Trophoblast cell (in vitro differentiated cells and primary cell): ENCODE measurements at regions not wholly inside any gene's neighbourhood (a gene's known extent, or its start where the extent isn't known, plus 50 kb on each side); places are given as distances from the start of the nearest gene placed in this dataset.

ENCODE experiments used
- DNase-seq, 2 donors: peaks; one replicate each; pipeline ENCODE4 v3.0.0-alpha.2; 2016
- H2AFZ ChIP-seq: 2 replicates; pipeline ENCODE4 v1.6.1; 2013; ENCODE audit warnings: low read length, moderate library complexity, mild to moderate bottlenecking; ENCODE audit not compliant: insufficient read depth, poor library complexity
- H2AK5ac ChIP-seq: 2 replicates; pipeline ENCODE4 v1.6.1; 2013; ENCODE audit warnings: mild to moderate bottlenecking, low read length
- H2BK120ac ChIP-seq: 2 replicates; pipeline ENCODE4 v1.6.1; 2013; ENCODE audit warnings: low read length, mild to moderate bottlenecking, moderate library complexity; ENCODE audit not compliant: insufficient read depth, poor library complexity
- H2BK12ac ChIP-seq: 2 replicates; pipeline ENCODE4 v1.6.1; 2013; ENCODE audit warnings: mild to moderate bottlenecking, low read length, moderate library complexity
- H2BK5ac ChIP-seq: 2 replicates; pipeline ENCODE4 v1.6.1; 2013; ENCODE audit warnings: low read length, low read depth, moderate library complexity, mild to moderate bottlenecking; ENCODE audit not compliant: poor library complexity
- H3K14ac ChIP-seq: 2 replicates; pipeline ENCODE4 v1.6.1; 2013; ENCODE audit warnings: mild to moderate bottlenecking, low read length
- H3K18ac ChIP-seq: 2 replicates; pipeline ENCODE4 v1.6.1; 2013; ENCODE audit warnings: mild to moderate bottlenecking, low read length
- H3K23ac ChIP-seq: 2 replicates; pipeline ENCODE4 v1.6.1; 2013; ENCODE audit warnings: low read length
- H3K27ac ChIP-seq: 2 replicates; pipeline ENCODE4 v1.5.1; 2013; ENCODE audit warnings: low read depth, mild to moderate bottlenecking, inconsistent platforms, low read length, moderate library complexity
- H3K27me3 ChIP-seq: 2 replicates; pipeline ENCODE4 v1.6.1; 2013; ENCODE audit warnings: inconsistent platforms, mild to moderate bottlenecking, low read length, moderate library complexity; ENCODE audit not compliant: insufficient read depth
- H3K36me3 ChIP-seq, 2 experiments: 1 replicate in 1 of 2; 2 replicates in 1 of 2; pipeline ENCODE4 v1.6.1; 2013; ENCODE audit warnings: low read length in 2 of 2, mild to moderate bottlenecking in 2 of 2, moderate library complexity in 1 of 2; ENCODE audit not compliant: insufficient read depth in 2 of 2, control insufficient read depth in 1 of 2
- H3K4ac ChIP-seq: 2 replicates; pipeline ENCODE4 v1.6.1; 2013; ENCODE audit warnings: low read depth, mild to moderate bottlenecking, low read length, moderate library complexity
- H3K4me1 ChIP-seq, 2 experiments: 1 replicate in 1 of 2; 2 replicates in 1 of 2; pipeline ENCODE4 v1.6.1; 2013; ENCODE audit warnings: low read length in 2 of 2, mild to moderate bottlenecking in 2 of 2, moderate library complexity in 1 of 2; ENCODE audit not compliant: insufficient read depth in 2 of 2, control insufficient read depth in 1 of 2
- H3K4me2 ChIP-seq: 2 replicates; pipeline ENCODE4 v1.6.1; 2013; ENCODE audit warnings: inconsistent platforms, mild to moderate bottlenecking, low read length, moderate library complexity
- H3K4me3 ChIP-seq: 2 replicates; pipeline ENCODE4 v1.5.1; 2013; ENCODE audit warnings: mild to moderate bottlenecking, low read depth, low read length, inconsistent platforms
- H3K79me1 ChIP-seq: one replicate; pipeline ENCODE4 v1.6.1; 2013; ENCODE audit warnings: low read length
- H3K79me2 ChIP-seq: 2 replicates; pipeline ENCODE4 v1.6.1; 2013; ENCODE audit warnings: low read length, mild to moderate bottlenecking; ENCODE audit not compliant: control insufficient read depth, insufficient read depth, poor library complexity
- H3K9ac ChIP-seq: 2 replicates; pipeline ENCODE4 v1.6.1; 2013; ENCODE audit warnings: mild to moderate bottlenecking, low read length
- H3K9me3 ChIP-seq: 2 replicates; pipeline ENCODE4 v1.6.1; 2013; ENCODE audit warnings: low read depth, mild to moderate bottlenecking, control low read depth, inconsistent platforms, low read length; ENCODE audit not compliant: insufficient read depth
- H4K12ac ChIP-seq: 2 replicates; pipeline ENCODE4 v1.6.1; 2013; ENCODE audit warnings: low read depth, mild to moderate bottlenecking, low read length, moderate library complexity
- H4K8ac ChIP-seq: 2 replicates; pipeline ENCODE4 v1.6.1; 2013; ENCODE audit warnings: low read depth, mild to moderate bottlenecking, low read length, moderate library complexity
- H4K91ac ChIP-seq: one replicate; pipeline ENCODE4 v1.6.1; 2013; ENCODE audit warnings: low read depth, mild to moderate bottlenecking, low read length, moderate library complexity
- WGBS: extraction: QIAGEN DNeasy Blood & Tissue Kit; methylation state at CpG from one replicate; pipeline ENCODE4 v1.1.7; 2013; ENCODE audit warnings: missing lambda C conversion rate; ENCODE audit not compliant: insufficient read length, insufficient coverage; ENCODE audit errors: extremely low coverage; 5-methylcytosine and 5-hydroxymethylcytosine counted together

DNA sequence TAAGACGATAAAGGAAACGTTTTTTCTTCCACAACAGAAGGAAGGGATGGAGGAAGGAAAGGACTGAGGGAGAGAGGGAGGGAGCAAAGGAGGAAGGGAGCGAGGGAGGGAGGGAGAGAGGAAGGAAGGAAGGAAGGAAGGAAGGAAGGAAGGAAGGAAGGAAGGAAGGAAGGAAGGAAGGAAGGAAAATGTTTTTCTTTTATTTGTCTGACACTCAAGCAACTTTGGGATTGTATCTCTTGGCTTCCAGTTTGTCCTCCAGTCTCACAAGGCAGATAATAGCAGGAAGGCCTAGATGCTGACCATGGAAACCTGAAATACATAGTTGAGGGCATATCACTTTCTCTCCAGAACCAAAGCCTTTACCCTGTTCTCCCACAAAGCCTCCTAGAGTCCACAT is 226.7 kb downstream of the ZNF674 start:
- no peak overlapping the region for H3K4me3 ChIP-seq
- no peak overlapping the region for H3K4me2 ChIP-seq
- peaks cover 3% of the 10 kb centered on the region for H3K79me1 ChIP-seq
- H3K36me3 ChIP-seq = no peaks in the 10 kb centered on the region
- H2BK120ac ChIP-seq = peak overlapping the region; percentile 24
- H2AFZ ChIP-seq = no peak overlapping the region
- H2AK5ac ChIP-seq = no peak overlapping the region
- no peak overlapping the region for H3K9ac ChIP-seq
- H3K4ac ChIP-seq = no peak overlapping the region
- no peak overlapping the region for H3K27ac ChIP-seq
- no peak for DNase-seq
- no peak overlapping the region for H3K14ac ChIP-seq
- no CpG with 5 or more reads among the region's 3 CpGs for WGBS
- no peak overlapping the region for H3K23ac ChIP-seq
- H4K91ac ChIP-seq = peak overlapping the region; percentile 11
- H3K18ac ChIP-seq = no peak overlapping the region
- no peak overlapping the region for H4K12ac ChIP-seq
- H3K9me3 ChIP-seq = no peaks in the 10 kb centered on the region
- no peaks in the 10 kb centered on the region for H3K27me3 ChIP-seq
- H2BK12ac ChIP-seq = peak overlapping the region; percentile 13
- H3K79me2 ChIP-seq = no peaks in the 10 kb centered on the region
- H2BK5ac ChIP-seq = no peak overlapping the region
- H4K8ac ChIP-seq = no peak overlapping the region
- no peaks in the 10 kb centered on the region for H3K4me1 ChIP-seq

GRCh38 chrX:46317163-46317562 is 228.1 kb downstream of the ZNF674 start:
- no peaks in the 10 kb centered on the region for H3K79me2 ChIP-seq
- no peak overlapping the region for H3K14ac ChIP-seq

DNA sequence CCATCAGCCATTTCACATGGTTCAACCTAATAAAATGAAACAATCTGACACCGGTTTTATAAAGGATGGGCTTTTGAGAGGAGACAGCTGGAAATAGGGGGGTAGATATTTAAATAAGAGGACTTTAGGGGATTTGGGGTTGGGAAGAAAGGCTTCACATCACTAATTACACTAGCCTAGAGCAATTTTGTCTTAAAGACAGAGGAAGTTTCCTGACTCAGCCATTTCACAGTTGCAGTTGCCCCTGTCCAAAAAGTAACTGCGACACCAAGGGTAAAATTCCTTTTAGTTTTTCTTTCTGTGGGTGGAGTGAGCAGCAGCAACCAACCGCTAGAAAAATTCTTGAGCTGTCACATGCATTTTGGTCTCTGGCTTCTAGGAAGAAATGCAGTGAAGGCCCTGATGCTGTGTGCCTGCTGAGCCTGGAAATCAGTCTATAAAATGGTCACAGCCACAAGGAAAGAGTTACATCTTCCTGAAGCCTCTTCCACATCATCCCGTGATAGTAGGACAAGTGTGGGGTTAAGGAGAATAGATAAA is 233.6 kb downstream of the ZNF674 start:
- no peak overlapping the region for H3K4ac ChIP-seq
- no peak overlapping the region for H3K4me3 ChIP-seq
- no CpG with 5 or more reads among the region's 4 CpGs for WGBS
- no peak overlapping the region for H3K4me2 ChIP-seq
- no peak overlapping the region for H4K91ac ChIP-seq
- H2AFZ ChIP-seq = no peak overlapping the region
- H3K14ac ChIP-seq = no peak overlapping the region
- H3K27me3 ChIP-seq = no peaks in the 10 kb centered on the region
- no peak overlapping the region for H3K27ac ChIP-seq
- H2BK120ac ChIP-seq = no peak overlapping the region
- no peak overlapping the region for H3K18ac ChIP-seq
- no peak overlapping the region for H4K12ac ChIP-seq
- DNase-seq = no peak
- H3K79me1 ChIP-seq = no peaks in the 10 kb centered on the region
- H3K9ac ChIP-seq = no peak overlapping the region
- no peaks in the 10 kb centered on the region for H3K9me3 ChIP-seq
- no peak overlapping the region for H4K8ac ChIP-seq
- H3K4me1 ChIP-seq = peaks cover 2 to 6% of the 10 kb centered on the region in 2 experiments
- no peak overlapping the region for H2AK5ac ChIP-seq
- H3K79me2 ChIP-seq = no peaks in the 10 kb centered on the region
- no peak overlapping the region for H3K23ac ChIP-seq
- H3K36me3 ChIP-seq = no peaks in the 10 kb centered on the region
- no peak overlapping the region for H2BK12ac ChIP-seq
- no peak overlapping the region for H2BK5ac ChIP-seq

More at GRCh38 chrX:46317163-46317562, 228.1 kb downstream of the ZNF674 start:
- Histone ChIP-seq H2BK12ac (no peak overlapping the region), H2BK120ac (no peak overlapping the region), H4K12ac (no peak overlapping the region), H4K8ac (no peak overlapping the region), H3K4me1 (peaks cover 2% of the 10 kb centered on the region in 2 experiments), H2AFZ (no peak overlapping the region), H3K9ac (no peak overlapping the region), H4K91ac (no peak overlapping the region), H3K4me3 (no peak overlapping the region), H3K27ac (no peak overlapping the region), H3K9me3 (no peaks in the 10 kb centered on the region), H3K4me2 (no peak overlapping the region), H3K4ac (no peak overlapping the region), H3K23ac (no peak overlapping the region), H3K18ac (no peak overlapping the region), H3K36me3 (no peaks in the 10 kb centered on the region), H3K79me1 (peaks cover 1% of the 10 kb centered on the region), H2AK5ac (no peak overlapping the region), H3K27me3 (no peaks in the 10 kb centered on the region), H2BK5ac (no peak overlapping the region)
- WGBS = no CpG with 5 or more reads among the region's 1 CpG
- DNase-seq = no peak

DNA sequence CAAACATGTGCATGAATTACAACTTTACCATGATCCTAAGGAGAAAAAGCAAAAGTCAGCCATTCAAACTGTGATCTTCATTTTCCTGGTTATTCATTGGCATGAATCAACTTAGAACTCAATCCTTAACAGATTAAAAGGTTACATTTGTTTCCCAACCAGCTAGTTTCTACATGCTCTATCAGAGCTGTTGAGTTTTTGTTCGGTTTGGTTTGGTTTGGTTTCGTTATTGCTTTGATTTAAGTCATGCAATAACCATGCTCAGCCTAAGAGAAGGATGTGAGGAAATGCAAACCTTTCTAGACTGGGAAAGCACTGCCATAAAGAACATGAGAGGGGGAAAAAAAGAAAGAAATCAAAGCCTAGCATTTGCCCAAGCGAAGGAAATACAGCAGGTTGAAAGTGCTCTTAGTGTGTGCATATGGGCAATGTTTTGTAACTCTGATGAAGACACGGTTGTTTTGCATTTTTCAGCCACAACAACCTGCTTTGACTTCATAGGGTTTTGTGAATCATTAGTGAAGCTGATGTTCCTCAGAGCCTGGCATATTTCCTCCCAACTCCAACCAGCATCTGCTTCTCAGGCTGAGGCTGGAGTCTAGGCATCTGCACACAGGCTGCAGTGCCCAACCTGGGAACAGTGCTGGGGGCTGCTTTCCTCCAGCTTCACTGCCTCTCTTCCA is 234.3 kb downstream of the ZNF674 start:
- Histone ChIP-seq H3K23ac (no peak overlapping the region), H3K36me3 (no peaks in the 10 kb centered on the region), H3K9me3 (no peaks in the 10 kb centered on the region), H2AK5ac (no peak overlapping the region), H2BK120ac (no peak overlapping the region), H3K4me1 (peaks cover 2 to 6% of the 10 kb centered on the region in 2 experiments), H3K4ac (no peak overlapping the region), H2BK12ac (no peak overlapping the region), H3K79me1 (no peaks in the 10 kb centered on the region), H4K12ac (no peak overlapping the region), H2AFZ (no peak overlapping the region), H3K4me2 (no peak overlapping the region), H3K18ac (no peak overlapping the region), H3K27ac (no peak overlapping the region), H3K79me2 (no peaks in the 10 kb centered on the region), H3K14ac (no peak overlapping the region), H2BK5ac (no peak overlapping the region), H3K4me3 (no peak overlapping the region), H4K91ac (no peak overlapping the region), H3K27me3 (no peaks in the 10 kb centered on the region), H4K8ac (no peak overlapping the region), H3K9ac (no peak overlapping the region)
- no peak for DNase-seq
- no CpG with 5 or more reads among the region's 4 CpGs for WGBS
